GM12872 (cell line): ENCODE measurements at regions not wholly inside any gene's neighbourhood (a gene's known extent, or its start where the extent isn't known, plus 50 kb on each side); places are given as distances from the start of the nearest gene placed in this dataset.

ENCODE experiments used
- TF ChIP-seq, protein P1 (sequence below): IDR thresholded peaks from 3 replicates; pipeline ENCODE4 v1.5.1; 2011; ENCODE audit warnings: low read depth, mild to moderate bottlenecking, low read length, moderate library complexity; ENCODE audit not compliant: insufficient read depth

DNA sequence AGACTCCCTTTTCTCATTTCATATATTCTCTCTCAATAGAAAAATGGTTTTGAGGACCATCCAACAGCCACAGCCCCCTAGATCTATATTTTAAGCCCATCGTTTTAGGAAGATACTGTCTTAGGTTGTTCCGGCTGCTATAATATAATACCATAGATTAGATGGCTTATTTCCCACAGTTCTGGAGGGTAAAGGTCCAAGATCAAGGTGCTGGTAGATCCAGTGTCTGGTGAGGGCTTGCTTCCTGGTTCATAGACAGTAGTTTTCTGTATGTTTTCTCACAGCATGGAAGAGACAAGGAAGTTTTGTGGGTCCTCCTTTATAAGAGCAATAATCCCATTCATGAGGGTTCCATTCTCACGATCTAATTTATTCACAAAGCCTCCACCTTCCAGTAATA, 215.1 kb downstream of the AASDHPPT start:
- TF ChIP-seq, protein P1, sequence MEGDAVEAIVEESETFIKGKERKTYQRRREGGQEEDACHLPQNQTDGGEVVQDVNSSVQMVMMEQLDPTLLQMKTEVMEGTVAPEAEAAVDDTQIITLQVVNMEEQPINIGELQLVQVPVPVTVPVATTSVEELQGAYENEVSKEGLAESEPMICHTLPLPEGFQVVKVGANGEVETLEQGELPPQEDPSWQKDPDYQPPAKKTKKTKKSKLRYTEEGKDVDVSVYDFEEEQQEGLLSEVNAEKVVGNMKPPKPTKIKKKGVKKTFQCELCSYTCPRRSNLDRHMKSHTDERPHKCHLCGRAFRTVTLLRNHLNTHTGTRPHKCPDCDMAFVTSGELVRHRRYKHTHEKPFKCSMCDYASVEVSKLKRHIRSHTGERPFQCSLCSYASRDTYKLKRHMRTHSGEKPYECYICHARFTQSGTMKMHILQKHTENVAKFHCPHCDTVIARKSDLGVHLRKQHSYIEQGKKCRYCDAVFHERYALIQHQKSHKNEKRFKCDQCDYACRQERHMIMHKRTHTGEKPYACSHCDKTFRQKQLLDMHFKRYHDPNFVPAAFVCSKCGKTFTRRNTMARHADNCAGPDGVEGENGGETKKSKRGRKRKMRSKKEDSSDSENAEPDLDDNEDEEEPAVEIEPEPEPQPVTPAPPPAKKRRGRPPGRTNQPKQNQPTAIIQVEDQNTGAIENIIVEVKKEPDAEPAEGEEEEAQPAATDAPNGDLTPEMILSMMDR: no peak

DNA sequence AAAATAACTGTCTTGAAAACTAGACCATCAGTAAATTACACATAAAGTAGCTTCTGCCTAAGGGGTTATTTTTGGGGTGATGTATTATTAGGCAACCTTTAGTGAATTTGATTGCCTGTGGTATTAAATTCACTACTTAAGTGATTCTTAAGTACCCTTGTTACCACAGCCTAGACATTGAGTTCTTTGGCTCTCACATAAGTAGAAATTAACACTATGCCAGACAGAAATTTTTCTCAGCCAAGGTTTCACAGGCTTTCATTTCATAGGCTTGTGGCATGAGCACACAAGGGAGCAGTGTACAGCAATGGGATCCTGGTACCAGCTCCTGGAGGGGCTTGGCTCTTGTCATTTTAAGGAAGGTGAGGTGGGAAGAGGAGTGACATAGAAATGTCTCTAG, 218.5 kb downstream of the AASDHPPT start:
- TF ChIP-seq, protein P1: no peak

GRCh38 chr11:106302416-106302815, 225.0 kb downstream of the AASDHPPT start:
- TF ChIP-seq, protein P1: no peak

DNA sequence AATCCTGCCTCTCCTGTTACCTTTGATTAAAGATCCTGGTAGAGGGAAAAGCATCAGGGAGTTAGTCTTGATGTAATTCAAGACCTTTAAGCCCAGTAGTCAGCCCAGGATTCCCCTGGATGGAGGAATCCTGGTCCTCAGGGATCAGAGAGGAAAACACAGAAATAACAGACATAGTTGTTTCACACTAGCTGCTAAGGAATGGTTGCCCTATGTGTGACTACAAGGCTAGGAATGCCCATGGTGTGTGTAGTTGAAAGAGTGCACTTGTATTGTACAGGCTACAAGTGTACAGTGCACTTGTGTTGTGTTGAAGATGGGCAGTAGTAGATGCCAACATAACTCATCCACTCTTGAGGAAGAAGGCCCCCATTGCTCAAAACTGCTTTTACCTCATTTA, 226.8 kb downstream of the AASDHPPT start:
- TF ChIP-seq, protein P1: no peak

- TF ChIP-seq, protein P1: no peak
Observed at GRCh38 chr11:106305458-106305857, 228.0 kb downstream of the AASDHPPT start.

DNA sequence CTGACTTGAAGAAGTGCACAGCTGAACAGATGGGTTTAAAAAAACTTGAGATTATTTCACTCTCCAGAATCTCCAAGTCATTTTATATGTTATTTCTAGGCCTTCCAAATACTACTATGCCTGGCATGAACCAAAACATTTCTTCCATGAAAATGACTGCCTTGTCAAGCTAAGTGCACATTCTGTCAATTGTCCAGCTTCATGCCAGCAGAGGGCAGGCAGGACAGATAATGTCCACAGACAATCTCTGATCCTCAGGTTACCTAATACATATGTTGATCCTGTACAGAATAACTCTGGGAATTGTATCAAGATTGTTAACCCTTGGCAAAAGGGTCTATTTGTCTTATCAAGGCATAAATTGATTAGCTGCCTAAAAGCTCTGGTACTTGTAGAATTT, 229.5 kb downstream of the AASDHPPT start:
- TF ChIP-seq, protein P1: no peak

DNA sequence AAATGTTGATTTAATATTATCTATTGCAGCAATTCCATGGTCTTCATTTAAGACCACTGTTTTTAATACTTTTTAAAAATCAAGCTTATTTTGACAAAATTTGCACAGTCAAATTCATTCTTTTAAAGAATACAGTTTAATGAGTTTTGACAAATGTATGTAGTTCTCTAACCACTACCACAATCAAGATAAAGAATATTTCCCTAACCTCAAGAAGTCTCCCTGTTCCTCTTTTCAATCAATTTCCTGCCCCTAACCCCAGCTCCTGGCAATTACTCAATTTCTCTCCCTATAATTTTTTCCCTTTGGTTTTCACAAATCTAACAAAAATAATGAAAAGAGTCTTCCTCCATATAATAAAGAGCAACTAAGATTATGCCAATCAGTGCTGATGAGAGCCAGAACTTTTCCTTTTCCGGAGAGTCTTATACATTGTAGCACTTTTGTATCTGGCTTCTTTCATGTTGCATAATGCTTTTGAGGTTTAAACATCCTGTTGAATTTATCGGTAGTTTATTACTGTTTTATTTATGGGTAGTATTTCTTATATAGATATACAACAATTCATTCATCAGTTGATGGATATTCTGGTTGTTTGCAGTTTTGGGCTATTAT, 231.7 kb downstream of the AASDHPPT start:
- TF ChIP-seq, protein P1: no peak
